NB4 (cell line): ENCODE measurements at regions not wholly inside any gene's neighbourhood (a gene's known extent, or its start where the extent isn't known, plus 50 kb on each side); places are given as distances from the start of the nearest gene placed in this dataset.

Experiments used
- DNase-seq: peaks from one replicate; pipeline ENCODE4 v3.0.0; 2010; ENCODE audit warnings: low read depth
- H3K4me3 ChIP-seq: one replicate; pipeline ENCODE4 v1.5.1; 2011; ENCODE audit warnings: mild to moderate bottlenecking, low read depth, low read length, moderate library complexity
- CTCF ChIP-seq: IDR thresholded peaks from one replicate; pipeline ENCODE4 v1.5.1; 2012; ENCODE audit warnings: low read depth, low read length
- MAX ChIP-seq: IDR thresholded peaks from 2 replicates; pipeline ENCODE4 v1.6.1; 2011; ENCODE audit warnings: low read depth, low read length
- MYC ChIP-seq: IDR thresholded peaks from 2 replicates; pipeline ENCODE4 v1.6.1; 2011; ENCODE audit warnings: low read depth, low read length
- POLR2A ChIP-seq: IDR thresholded peaks from 2 replicates; pipeline ENCODE4 v1.6.1; 2011; ENCODE audit warnings: mild to moderate bottlenecking; ENCODE audit not compliant: insufficient read length; ENCODE audit errors: extremely low read depth

GRCh38 chr14:31926652-31927347 is 150.3 kb upstream of the ARHGAP5 start:
- TF ChIP-seq POLR2A (no peak), CTCF (no peak), MAX (no peak), MYC (no peak)
- DNase-seq, result no peak
- no peak overlapping the region for H3K4me3 ChIP-seq

DNA sequence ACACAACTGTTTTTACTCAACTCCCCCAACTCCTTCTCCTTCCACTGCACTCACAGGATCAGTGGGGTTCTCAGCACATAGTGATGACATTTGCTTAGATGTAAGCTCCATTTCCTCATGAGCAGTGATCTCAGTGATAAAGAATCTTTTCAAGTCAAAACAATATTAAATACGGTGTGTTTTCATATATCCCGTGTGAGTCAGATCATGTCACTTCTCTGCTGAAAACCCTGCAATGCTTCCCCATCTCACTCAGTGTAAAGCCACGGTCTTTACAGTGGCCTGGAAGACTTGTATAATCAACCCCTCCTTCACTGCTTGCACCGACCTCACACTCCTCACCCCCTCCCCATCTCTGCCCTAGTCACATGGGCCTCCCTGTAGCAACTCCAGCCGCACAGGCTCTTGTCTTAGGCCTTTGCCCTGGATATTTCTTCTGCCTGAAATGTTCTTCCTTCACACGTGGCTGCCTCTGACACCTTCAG is 149.7 kb upstream of the ARHGAP5 start:
- no peak overlapping the region for H3K4me3 ChIP-seq
- TF ChIP-seq CTCF (no peak), MAX (no peak), MYC (no peak), POLR2A (no peak)
- no peak for DNase-seq

GRCh38 chr14:31930070-31930469 is 147.0 kb upstream of the ARHGAP5 start:
- no peak for TF ChIP-seq MAX
- no peak overlapping the region for H3K4me3 ChIP-seq
- DNase-seq, result no peak

DNA sequence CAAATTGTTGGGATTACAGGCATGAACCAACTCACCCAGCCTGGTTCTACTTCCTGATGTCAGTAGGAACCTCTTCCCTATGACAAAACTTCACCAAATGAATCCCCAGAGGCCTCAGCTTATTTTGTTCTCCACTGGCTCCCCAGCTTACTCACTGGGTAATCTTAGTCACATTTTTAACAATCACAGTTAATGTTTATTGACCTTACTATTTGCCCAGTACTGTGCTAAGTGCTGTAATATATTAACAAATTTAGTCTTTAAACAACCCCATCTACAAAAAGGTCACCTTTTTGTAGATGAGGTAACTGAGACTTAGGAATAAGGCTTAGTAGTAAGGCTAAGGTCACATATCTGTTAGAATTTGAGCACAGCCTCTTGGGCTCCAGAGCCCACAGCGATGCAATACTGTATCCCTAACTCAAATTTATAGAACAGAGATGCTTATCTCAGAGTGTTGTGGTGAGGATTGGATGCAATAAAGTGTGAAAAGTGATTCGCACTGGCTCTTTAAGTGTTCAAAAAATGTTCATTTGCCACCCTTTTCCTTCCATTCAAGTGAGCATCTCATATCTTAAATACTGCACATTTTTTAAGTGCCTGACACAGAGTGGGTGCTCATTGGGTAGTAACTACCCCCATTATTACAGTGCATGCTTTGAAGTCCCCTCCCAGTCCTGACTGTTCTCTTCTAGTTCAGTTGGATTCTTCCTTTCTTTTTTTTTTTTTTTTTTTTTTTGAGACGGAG is 146.4 kb upstream of the ARHGAP5 start:
- H3K4me3 ChIP-seq, result no peak overlapping the region
- TF ChIP-seq MYC (no peak), CTCF (no peak), MAX (no peak), POLR2A (no peak)
- DNase-seq, result peak; percentile 11

DNA sequence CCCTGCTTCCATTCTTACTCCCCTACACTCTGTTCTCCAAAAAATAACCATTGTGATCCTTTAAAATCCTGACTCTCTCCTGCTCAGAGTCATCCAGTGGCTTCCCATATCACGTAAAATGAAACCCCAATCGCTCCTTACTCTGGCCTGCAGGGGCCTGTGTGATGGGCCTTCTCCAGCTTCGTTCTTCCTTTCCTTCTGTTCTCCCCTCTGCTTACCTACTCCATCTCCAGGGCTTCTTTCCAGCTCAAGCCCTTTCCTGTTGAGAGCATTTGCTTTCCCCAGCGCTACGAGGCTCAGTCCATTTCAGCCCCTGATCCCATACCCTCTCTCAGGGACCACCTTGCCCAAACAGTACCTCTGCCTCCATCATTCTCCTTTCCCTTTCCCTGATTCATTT is 144.4 kb upstream of the ARHGAP5 start:
- H3K4me3 ChIP-seq, result no peak overlapping the region
- TF ChIP-seq POLR2A, result no peak
- no peak for TF ChIP-seq MAX
- TF ChIP-seq MYC, result no peak
- TF ChIP-seq CTCF, result no peak
- no peak for DNase-seq

GRCh38 chr14:31933716-31934115 is 143.4 kb upstream of the ARHGAP5 start:
- no peak for DNase-seq
- no peak overlapping the region for H3K4me3 ChIP-seq
- TF ChIP-seq MYC (no peak), POLR2A (no peak), CTCF (no peak), MAX (no peak)
